ENCODE measurements at regions not wholly inside any gene's neighbourhood (a gene's known extent, or its start where the extent isn't known, plus 50 kb on each side); places are given as distances from the start of the nearest gene placed in this dataset.

- no peak for TF ChIP-seq E2F8 (IDR thresholded peaks at IDR 0.05; ENCODE audit: low read depth, partially characterized antibody)
- no peak for TF ChIP-seq ZBTB33 (IDR thresholded peaks at IDR 0.05)
- no peak for TF ChIP-seq CHD4 (IDR thresholded peaks at IDR 0.05)
- TF ChIP-seq MXI1 (IDR thresholded peaks at IDR 0.05; ENCODE audit: low read depth, low read length), result no peak
- no peak for TF ChIP-seq DPF2 (IDR thresholded peaks at IDR 0.05)
- TF ChIP-seq SKIL (IDR thresholded peaks at IDR 0.05; ENCODE audit: low read depth, poor library complexity, severe bottlenecking), result no peak
These were observed 59.9 kb upstream of the DUSP5 start (continued) for GRCh38 chr10:110437761-110438341.
